Kidney (tissue), 13 donors: ENCODE measurements at regions not wholly inside any gene's neighbourhood (a gene's known extent, or its start where the extent isn't known, plus 50 kb on each side); places are given as distances from the start of the nearest gene placed in this dataset.

Source experiments
- DNase-seq, 5 donors: peaks; one replicate each; pipeline ENCODE4 v3.0.0-alpha.2; 2013 to 2020
- FAIRE-seq: peaks from 2 replicates; lab custom pipeline; 2012; peaks lifted over from hg19 to GRCh38; lab: Jason Lieb, UNC
- H3K27ac ChIP-seq, 2 donors: one replicate each; pipeline ENCODE4 v1.7.0; 2013; ENCODE audit warnings: low read depth in 2 of 2, low read length in 2 of 2, inconsistent platforms in 1 of 2
- H3K27me3 ChIP-seq: one replicate; pipeline ENCODE4 v1.7.1; 2013; ENCODE audit warnings: low read length, inconsistent platforms; ENCODE audit not compliant: control insufficient read depth, insufficient read depth
- H3K36me3 ChIP-seq, 3 donors: one replicate each; pipeline versions ENCODE4 v1.7.0 to v1.7.1; 2013; ENCODE audit warnings: low read length in 3 of 3, control low read depth in 1 of 3, inconsistent platforms in 1 of 3; ENCODE audit not compliant: insufficient read depth in 3 of 3, control insufficient read depth in 2 of 3
- H3K4me1 ChIP-seq, 3 donors: one replicate each; pipeline versions ENCODE4 v1.7.0 to v1.7.1; 2013; ENCODE audit warnings: low read length in 3 of 3, inconsistent platforms in 1 of 3, low read depth in 1 of 3; ENCODE audit not compliant: control insufficient read depth in 2 of 3, insufficient read depth in 2 of 3
- H3K4me3 ChIP-seq, 3 donors: one replicate each; pipeline versions ENCODE4 v1.7.0 to v1.8.1; 2013; ENCODE audit warnings: low read length in 3 of 3, control low read depth in 1 of 3, inconsistent platforms in 1 of 3
- H3K9ac ChIP-seq, 3 donors: one replicate each; pipeline versions ENCODE4 v1.7.0 to v1.7.1; 2013; ENCODE audit warnings: low read length in 3 of 3, control low read depth in 1 of 3, inconsistent platforms in 1 of 3
- H3K9me3 ChIP-seq, 3 donors: one replicate each; pipeline versions ENCODE4 v1.7.0 to v1.7.1; 2013; ENCODE audit warnings: low read length in 3 of 3, control low read depth in 1 of 3, inconsistent platforms in 1 of 3; ENCODE audit not compliant: control insufficient read depth in 2 of 3, insufficient read depth in 1 of 3
- CTCF ChIP-seq: IDR thresholded peaks from 3 replicates; pipeline ENCODE4 v1.5.1; 2012; ENCODE audit warnings: mild to moderate bottlenecking, moderate library complexity, borderline replicate concordance; ENCODE audit not compliant: insufficient read depth; ENCODE audit errors: extremely low read depth
- intact Hi-C: fragments of 100-400 bp; cut with DNase I; formaldehyde crosslinking; loops from one replicate; pipeline ENCODE4 v1.11.1; 2022
- donor health status: control.
- donor health status: control.
- donor health status: control.
- donor health status: control.
- donor health status: control.
- donor health status: DM: yes; HTN: yes; CAD: no.
- donor health status: Normal renal cell carcinoma (clear cell type).

GRCh38 chr2:236847023-236847422 is 238.7 kb upstream of the COPS8 start:
- FAIRE-seq: no peak
- TF ChIP-seq CTCF: no peak
- intact Hi-C loops: no loop called here

GRCh38 chr2:236847538-236848263 is 238.0 kb upstream of the COPS8 start:
- Histone ChIP-seq H3K9ac (no peak overlapping the region), H3K9me3 (no peaks in the 10 kb centered on the region), H3K4me1 (no peaks in the 10 kb centered on the region), H3K27me3 (no peaks in the 10 kb centered on the region), H3K27ac (no peak overlapping the region), H3K36me3 (no peaks in the 10 kb centered on the region), H3K4me3 (no peak overlapping the region)
- no peak for DNase-seq
- no peak for FAIRE-seq
- no peak for TF ChIP-seq CTCF
- intact Hi-C loops: no loop called here

More at GRCh38 chr2:236847023-236847422, 238.7 kb upstream of the COPS8 start:
- H3K27ac ChIP-seq: no peak overlapping the region
- no peak for DNase-seq
- H3K9ac ChIP-seq: no peak overlapping the region
- no peaks in the 10 kb centered on the region for H3K9me3 ChIP-seq
- no peaks in the 10 kb centered on the region for H3K4me1 ChIP-seq
- no peaks in the 10 kb centered on the region for H3K36me3 ChIP-seq
- no peaks in the 10 kb centered on the region for H3K27me3 ChIP-seq
- H3K4me3 ChIP-seq: no peak overlapping the region

- intact Hi-C loops: no loop called here
- H3K9me3 ChIP-seq: no peaks in the 10 kb centered on the region
- no peaks in the 10 kb centered on the region for H3K4me1 ChIP-seq
- no peak for DNase-seq
- no peak overlapping the region for H3K27ac ChIP-seq
- TF ChIP-seq CTCF: no peak
- FAIRE-seq: no peak
- H3K36me3 ChIP-seq: no peaks in the 10 kb centered on the region
- H3K9ac ChIP-seq: no peak overlapping the region
- H3K27me3 ChIP-seq: no peaks in the 10 kb centered on the region
- H3K4me3 ChIP-seq: no peak overlapping the region
Observed at GRCh38 chr2:236848501-236848900, 237.2 kb upstream of the COPS8 start.
